Breast epithelium (tissue), 4 donors: ENCODE measurements at regions not wholly inside any gene's neighbourhood (a gene's known extent, or its start where the extent isn't known, plus 50 kb on each side); places are given as distances from the start of the nearest gene placed in this dataset.

Experiments used
- DNase-seq, 2 donors: peaks; one replicate each; pipeline ENCODE4 v3.0.0-alpha.2; 2019; ENCODE audit warnings: low spot score in 2 of 2
- H3K27ac ChIP-seq, 2 donors: fragments of 200-600 bp; sonication (generic) in 1 of 2; one replicate each; pipeline ENCODE4 v1.5.1; 2016 to 2019; ENCODE audit warnings: mild to moderate bottlenecking in 1 of 2
- H3K27me3 ChIP-seq, 2 donors: fragments of 200-600 bp; sonication (generic) in 1 of 2; one replicate each; pipeline versions ENCODE4 v1.5.1 to v1.6.0; 2017 to 2019; ENCODE audit warnings: control low read depth in 1 of 2, mild to moderate bottlenecking in 1 of 2
- H3K36me3 ChIP-seq: fragments of 200-600 bp; one replicate; pipeline ENCODE4 v1.5.1; 2019
- H3K4me1 ChIP-seq, 2 donors: fragments of 200-600 bp; sonication (generic); one replicate each; pipeline ENCODE4 v1.5.1; 2016 to 2019; ENCODE audit warnings: control low read depth in 1 of 2
- H3K4me3 ChIP-seq, 3 donors: fragments of 200-600 bp; sonication (generic); 1 replicate in 2 of 3; 2 replicates in 1 of 3; pipeline ENCODE4 v1.5.1; 2016 to 2019; ENCODE audit warnings: mild to moderate bottlenecking in 3 of 3, moderate library complexity in 2 of 3
- H3K9me3 ChIP-seq, 2 donors: fragments of 200-600 bp; sonication (generic) in 1 of 2; one replicate each; pipeline ENCODE4 v1.5.1; 2016 to 2019; ENCODE audit warnings: control low read depth in 1 of 2
- POLR2A ChIP-seq: fragments of 450-650 bp; IDR thresholded peaks from one replicate; pipeline ENCODE4 v1.6.1; 2016; ENCODE audit warnings: antibody characterized with exemption, mild to moderate bottlenecking, moderate library complexity
- POLR2AphosphoS5 ChIP-seq, 3 donors: sonication (generic); formaldehyde crosslinking; IDR thresholded peaks; one replicate each; pipeline ENCODE4 v1.6.1; 2017; ENCODE audit warnings: antibody characterized with exemption in 3 of 3
- intact Hi-C: fragments of 100-400 bp; cut with DNase I; formaldehyde crosslinking; loops from one replicate; pipeline ENCODE4 v1.15.1; 2023; ENCODE audit warnings: low total_unique reads
- TF ChIP-seq, protein P1 (sequence below), 3 donors: fragments of 450-650 bp; IDR thresholded peaks; one replicate each; pipeline ENCODE4 v1.5.1; 2016 to 2017; ENCODE audit warnings: antibody characterized with exemption in 3 of 3, mild to moderate bottlenecking in 3 of 3, moderate library complexity in 3 of 3

- no peaks in the 10 kb centered on the region for H3K4me1 ChIP-seq
- H3K4me3 ChIP-seq: no peak overlapping the region
- H3K36me3 ChIP-seq: no peaks in the 10 kb centered on the region
- intact Hi-C loops: no loop called here
- H3K27me3 ChIP-seq: no peaks in the 10 kb centered on the region
- no peaks in the 10 kb centered on the region for H3K9me3 ChIP-seq
- H3K27ac ChIP-seq: no peak overlapping the region
- DNase-seq: no peak
- no peak for TF ChIP-seq POLR2AphosphoS5 (IDR thresholded peaks at IDR 0.05)
- TF ChIP-seq, protein P1, sequence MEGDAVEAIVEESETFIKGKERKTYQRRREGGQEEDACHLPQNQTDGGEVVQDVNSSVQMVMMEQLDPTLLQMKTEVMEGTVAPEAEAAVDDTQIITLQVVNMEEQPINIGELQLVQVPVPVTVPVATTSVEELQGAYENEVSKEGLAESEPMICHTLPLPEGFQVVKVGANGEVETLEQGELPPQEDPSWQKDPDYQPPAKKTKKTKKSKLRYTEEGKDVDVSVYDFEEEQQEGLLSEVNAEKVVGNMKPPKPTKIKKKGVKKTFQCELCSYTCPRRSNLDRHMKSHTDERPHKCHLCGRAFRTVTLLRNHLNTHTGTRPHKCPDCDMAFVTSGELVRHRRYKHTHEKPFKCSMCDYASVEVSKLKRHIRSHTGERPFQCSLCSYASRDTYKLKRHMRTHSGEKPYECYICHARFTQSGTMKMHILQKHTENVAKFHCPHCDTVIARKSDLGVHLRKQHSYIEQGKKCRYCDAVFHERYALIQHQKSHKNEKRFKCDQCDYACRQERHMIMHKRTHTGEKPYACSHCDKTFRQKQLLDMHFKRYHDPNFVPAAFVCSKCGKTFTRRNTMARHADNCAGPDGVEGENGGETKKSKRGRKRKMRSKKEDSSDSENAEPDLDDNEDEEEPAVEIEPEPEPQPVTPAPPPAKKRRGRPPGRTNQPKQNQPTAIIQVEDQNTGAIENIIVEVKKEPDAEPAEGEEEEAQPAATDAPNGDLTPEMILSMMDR (IDR thresholded peaks at IDR 0.05): no peak
- TF ChIP-seq POLR2A: no peak
Measured at GRCh38 chr12:71036526-71036925, 116.0 kb upstream of the PTPRR start.

- no peaks in the 10 kb centered on the region for H3K36me3 ChIP-seq
- H3K4me3 ChIP-seq: no peak overlapping the region
- H3K4me1 ChIP-seq: no peaks in the 10 kb centered on the region
- no peak for DNase-seq
- no peak overlapping the region for H3K27ac ChIP-seq
- intact Hi-C loops: no loop called here
- TF ChIP-seq POLR2AphosphoS5 (IDR thresholded peaks at IDR 0.05) (no peak), POLR2A (no peak)
- TF ChIP-seq, protein P1 (IDR thresholded peaks at IDR 0.05): no peak
- H3K27me3 ChIP-seq: no peaks in the 10 kb centered on the region
- no peaks in the 10 kb centered on the region for H3K9me3 ChIP-seq
Measured at GRCh38 chr12:71032933-71033332, 112.4 kb upstream of the PTPRR start.

DNA sequence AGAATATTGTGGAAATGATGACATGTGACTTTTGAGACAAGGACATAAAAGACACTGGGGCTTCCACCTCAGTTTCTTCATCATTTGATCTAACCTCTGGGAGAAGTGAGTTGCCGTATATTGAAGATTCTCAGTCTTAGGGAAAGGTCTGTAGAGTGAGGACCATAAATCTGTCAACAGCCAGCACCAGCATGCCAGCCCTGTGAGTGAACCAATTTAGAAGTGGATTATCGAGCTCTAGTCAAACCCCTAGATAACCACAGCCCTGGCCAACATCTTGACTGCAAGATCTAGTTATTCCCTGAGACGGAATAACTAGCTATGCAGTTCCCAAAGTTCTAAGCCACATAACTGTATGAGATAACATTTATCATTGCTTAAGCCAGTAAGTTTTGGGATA is 108.8 kb upstream of the PTPRR start:
- intact Hi-C loops: loop anchor here (5.0 kb wide), 1 partner anchor 672 kb away; no protein-coding TSS in a partner anchor
- Histone ChIP-seq H3K36me3 (no peaks in the 10 kb centered on the region), H3K27ac (no peak overlapping the region), H3K27me3 (no peaks in the 10 kb centered on the region), H3K4me1 (no peaks in the 10 kb centered on the region), H3K4me3 (no peak overlapping the region), H3K9me3 (no peaks in the 10 kb centered on the region)
- no peak for TF ChIP-seq POLR2A
- no peak for DNase-seq

DNA sequence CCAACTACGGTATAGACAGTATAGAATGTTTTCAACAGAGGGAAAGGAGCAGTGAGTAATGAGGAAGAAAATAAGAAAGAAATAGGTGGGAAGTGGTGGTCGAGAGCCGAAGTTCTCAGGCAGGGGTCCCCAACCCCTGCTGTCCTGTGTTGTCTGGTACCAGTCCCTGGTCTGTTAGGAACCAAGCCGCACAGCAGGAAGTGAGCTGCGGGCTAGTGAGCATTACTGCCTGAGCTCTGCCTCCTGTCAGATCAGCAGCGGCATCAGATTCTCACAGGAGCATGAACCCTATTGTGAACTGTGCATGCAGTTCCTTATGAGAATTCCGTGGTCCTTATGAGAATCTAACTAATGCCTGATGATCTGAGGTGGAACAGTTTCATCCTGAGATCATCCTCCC is 107.3 kb upstream of the PTPRR start:
- Histone ChIP-seq H3K4me1 (no peaks in the 10 kb centered on the region), H3K36me3 (no peaks in the 10 kb centered on the region), H3K4me3 (no peak overlapping the region), H3K27me3 (no peaks in the 10 kb centered on the region), H3K27ac (no peak overlapping the region), H3K9me3 (no peaks in the 10 kb centered on the region)
- intact Hi-C loops: loop anchor here (5.0 kb wide), 1 partner anchor 671 kb away; no protein-coding TSS in a partner anchor
- no peak for DNase-seq
- TF ChIP-seq, protein P1 (IDR thresholded peaks at IDR 0.05): no peak
- no peak for TF ChIP-seq POLR2AphosphoS5 (IDR thresholded peaks at IDR 0.05)
- TF ChIP-seq POLR2A: no peak

DNA sequence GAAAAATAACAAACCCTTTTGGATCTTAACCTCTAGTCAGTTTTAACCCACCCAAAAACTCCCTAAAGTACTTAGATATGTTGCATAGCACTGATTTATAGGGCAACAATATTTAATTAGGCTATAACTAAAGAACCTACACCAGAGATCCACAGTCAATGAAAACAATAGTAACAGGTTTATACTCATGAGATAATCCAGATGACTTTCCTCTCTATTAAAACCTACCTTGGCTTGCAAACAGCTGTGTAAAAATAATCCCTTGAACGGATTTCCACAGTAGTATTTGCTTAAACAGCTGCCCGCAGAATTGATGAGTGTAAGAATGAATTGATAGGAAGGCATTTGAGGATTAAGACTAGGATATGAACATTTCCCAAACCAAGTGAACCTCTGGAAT is 104.3 kb upstream of the PTPRR start:
- Histone ChIP-seq H3K4me3 (no peak overlapping the region), H3K36me3 (no peaks in the 10 kb centered on the region), H3K4me1 (no peaks in the 10 kb centered on the region), H3K27ac (no peak overlapping the region), H3K27me3 (no peaks in the 10 kb centered on the region), H3K9me3 (no peaks in the 10 kb centered on the region)
- intact Hi-C loops: loop anchor here (5.0 kb wide), 1 partner anchor 668 kb away; no protein-coding TSS in a partner anchor
- no peak for DNase-seq
- TF ChIP-seq, protein P1 (IDR thresholded peaks at IDR 0.05): no peak
- TF ChIP-seq POLR2AphosphoS5 (IDR thresholded peaks at IDR 0.05): no peak
- no peak for TF ChIP-seq POLR2A

DNA sequence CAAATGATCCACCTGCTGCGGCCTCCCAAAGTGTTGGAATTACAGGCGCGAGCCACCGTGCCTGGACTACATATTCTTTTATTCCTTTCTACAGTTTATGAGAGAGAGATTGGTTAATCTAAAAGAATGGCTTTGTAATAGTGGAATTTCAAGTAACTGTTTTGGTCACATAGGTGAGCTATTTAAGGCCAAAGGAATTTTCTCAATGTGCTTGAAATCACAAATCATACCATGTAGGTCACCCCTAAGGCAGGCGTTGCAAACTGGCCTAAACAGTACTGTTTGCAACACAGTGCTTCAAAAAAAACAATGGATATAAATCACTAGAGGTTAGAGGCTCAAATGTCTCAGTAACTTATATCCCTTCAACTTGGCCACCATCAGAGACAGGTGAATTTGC is 103.7 kb upstream of the PTPRR start:
- no peaks in the 10 kb centered on the region for H3K9me3 ChIP-seq
- intact Hi-C loops: no loop called here
- H3K4me1 ChIP-seq: no peaks in the 10 kb centered on the region
- H3K36me3 ChIP-seq: no peaks in the 10 kb centered on the region
- no peaks in the 10 kb centered on the region for H3K27me3 ChIP-seq
- H3K27ac ChIP-seq: no peak overlapping the region
- no peak overlapping the region for H3K4me3 ChIP-seq
- no peak for DNase-seq
- TF ChIP-seq, protein P1 (IDR thresholded peaks at IDR 0.05): no peak
- no peak for TF ChIP-seq POLR2AphosphoS5 (IDR thresholded peaks at IDR 0.05)
- TF ChIP-seq POLR2A: no peak
